IMR-90 (cell line): ENCODE measurements at regions not wholly inside any gene's neighbourhood (a gene's known extent, or its start where the extent isn't known, plus 50 kb on each side); places are given as distances from the start of the nearest gene placed in this dataset.

Source experiments
- ATAC-seq: fragments of 200-7000 bp; cut with Tn5 transposase; 2 replicates; pipeline ENCODE4 v1.9.1; 2020; ENCODE audit warnings: low read depth, mild to moderate bottlenecking, moderate library complexity
- BruUV-seq: library from RNA; stranded (reverse); fragments of 400-500 nt; replicated peaks from 2 replicates; lab custom pipeline; 2021; lab: Mats Ljungman, UMichigan
- CTCF ChIA-PET: fragments of 300-600 bp; formaldehyde crosslinking; extraction: SDS; loops from one replicate; lab custom pipeline; 2021; ENCODE audit warnings: antibody characterized with exemption; lab: Yijun Ruan, JAX
- POLR2A ChIA-PET: fragments of 300-600 bp; sonication (Branson Sonifier 250); formaldehyde crosslinking; loops from one replicate; lab custom pipeline; 2022; ENCODE audit warnings: antibody characterized with exemption; ENCODE audit not compliant: unreplicated experiment; lab: Charles Lee
- DNase-seq: peaks from one replicate; pipeline ENCODE4 v3.0.0; 2013
- H2AFZ ChIP-seq: replicated peaks from 2 replicates; pipeline ENCODE3; 2013; ENCODE audit warnings: low read length, mild to moderate bottlenecking; ENCODE audit not compliant: poor library complexity
- H2AK5ac ChIP-seq: 2 replicates; pipeline ENCODE4 v1.6.1; 2013; ENCODE audit warnings: low read depth, low read length, inconsistent platforms
- H2AK9ac ChIP-seq: replicated peaks from 2 replicates; pipeline ENCODE3; 2013; ENCODE audit warnings: mild to moderate bottlenecking, low read depth, low read length, moderate library complexity; ENCODE audit not compliant: poor library complexity
- H2BK120ac ChIP-seq: 2 replicates; pipeline ENCODE4 v1.6.1; 2013; ENCODE audit warnings: low read depth, low read length, inconsistent platforms
- H2BK15ac ChIP-seq: 3 replicates; pipeline ENCODE4 v1.6.1; 2013; ENCODE audit warnings: low read depth, low read length, inconsistent platforms
- H2BK20ac ChIP-seq: 2 replicates; pipeline ENCODE4 v1.6.1; 2013; ENCODE audit warnings: low read depth, mild to moderate bottlenecking, inconsistent platforms, low read length, moderate library complexity
- H2BK5ac ChIP-seq: 2 replicates; pipeline ENCODE4 v1.6.1; 2013; ENCODE audit warnings: mild to moderate bottlenecking, low read depth, low read length, inconsistent platforms; ENCODE audit not compliant: poor library complexity, severe bottlenecking
- H3K14ac ChIP-seq: replicated peaks from 2 replicates; pipeline ENCODE4 v1.6.1; 2013; ENCODE audit warnings: low read depth, low read length, inconsistent platforms
- H3K18ac ChIP-seq: 2 replicates; pipeline ENCODE4 v1.6.1; 2013; ENCODE audit warnings: low read depth, low read length, control low read depth
- H3K23ac ChIP-seq: 2 replicates; pipeline ENCODE4 v1.6.1; 2013; ENCODE audit warnings: low read depth, low read length, inconsistent platforms
- H3K27ac ChIP-seq: 2 replicates; pipeline ENCODE4 v1.5.1; 2013; ENCODE audit warnings: mild to moderate bottlenecking, control low read depth, low read length; ENCODE audit not compliant: insufficient read depth
- H3K27me3 ChIP-seq: 2 replicates; pipeline ENCODE4 v1.6.1; 2013; ENCODE audit warnings: low read length; ENCODE audit not compliant: control insufficient read depth, insufficient read depth
- H3K36me3 ChIP-seq: 2 replicates; pipeline ENCODE4 v1.6.1; 2013; ENCODE audit warnings: low read length, mixed read lengths; ENCODE audit not compliant: control insufficient read depth, insufficient read depth
- H3K4ac ChIP-seq: 2 replicates; pipeline ENCODE4 v1.6.1; 2013; ENCODE audit warnings: low read depth, low read length, inconsistent platforms
- H3K4me1 ChIP-seq: 2 replicates; pipeline ENCODE4 v1.6.1; 2013; ENCODE audit warnings: low read length, mixed read lengths; ENCODE audit not compliant: control insufficient read depth, insufficient read depth
- H3K4me2 ChIP-seq: 2 replicates; pipeline ENCODE4 v1.6.1; 2013; ENCODE audit warnings: low read depth, mild to moderate bottlenecking, control low read depth, low read length, moderate library complexity
- H3K4me3 ChIP-seq: 2 replicates; pipeline ENCODE4 v1.5.1; 2013; ENCODE audit warnings: low read depth, mild to moderate bottlenecking, control low read depth, low read length, moderate library complexity; ENCODE audit not compliant: insufficient read depth
- H3K56ac ChIP-seq: 2 replicates; pipeline ENCODE4 v1.6.1; 2013; ENCODE audit warnings: low read length, inconsistent platforms; ENCODE audit not compliant: insufficient read depth; ENCODE audit errors: extremely low read depth
- H3K79me1 ChIP-seq, 2 experiments: 2 replicates each; pipeline ENCODE4 v1.6.1; 2013; ENCODE audit warnings: low read length in 2 of 2, inconsistent platforms in 1 of 2, low read depth in 1 of 2
- H3K9ac ChIP-seq: 2 replicates; pipeline ENCODE4 v1.6.1; 2013; ENCODE audit warnings: low read depth, low read length, control low read depth
- H3K9me1 ChIP-seq: 2 replicates; pipeline ENCODE4 v1.6.1; 2013; ENCODE audit warnings: low read length, inconsistent platforms; ENCODE audit not compliant: insufficient read depth
- H3K9me3 ChIP-seq: 2 replicates; pipeline ENCODE4 v1.6.1; 2013; ENCODE audit warnings: low read length; ENCODE audit not compliant: control insufficient read depth, insufficient read depth
- H4K20me1 ChIP-seq: 2 replicates; pipeline ENCODE4 v1.6.1; 2013; ENCODE audit warnings: low read length, inconsistent platforms; ENCODE audit not compliant: insufficient read depth
- H4K5ac ChIP-seq: 2 replicates; pipeline ENCODE4 v1.6.1; 2013; ENCODE audit warnings: mild to moderate bottlenecking, low read depth, low read length, control low read depth
- H4K8ac ChIP-seq, 2 experiments: 2 replicates each; pipeline ENCODE4 v1.6.1; 2013; ENCODE audit warnings: low read depth in 2 of 2, low read length in 2 of 2, control low read depth in 1 of 2, inconsistent platforms in 1 of 2
- H4K91ac ChIP-seq: 2 replicates; pipeline ENCODE4 v1.6.1; 2013; ENCODE audit warnings: low read depth, low read length, inconsistent platforms; ENCODE audit not compliant: insufficient read depth
- BHLHE40 ChIP-seq: fragments of 150-350 bp; IDR thresholded peaks from 2 replicates; pipeline ENCODE4 v1.6.1; 2016; ENCODE audit warnings: mild to moderate bottlenecking, low read depth, low read length
- CEBPB ChIP-seq: IDR thresholded peaks from 2 replicates; pipeline ENCODE4 v1.6.1; 2012; ENCODE audit warnings: low read depth, low read length, improper control_type of control experiment
- CHD1 ChIP-seq: IDR thresholded peaks from 2 replicates; pipeline ENCODE4 v1.6.1; 2012; ENCODE audit warnings: low read depth, low read length, improper control_type of control experiment
- FOS ChIP-seq: fragments of 150-350 bp; IDR thresholded peaks from 2 replicates; pipeline ENCODE4 v1.6.1; 2016; ENCODE audit warnings: low read depth, low read length
- MAFK ChIP-seq: IDR thresholded peaks from 2 replicates; pipeline ENCODE4 v1.6.1; 2012; ENCODE audit warnings: low read depth, low read length, improper control_type of control experiment
- MAZ ChIP-seq: IDR thresholded peaks from 2 replicates; pipeline ENCODE4 v1.6.1; 2012; ENCODE audit warnings: low read depth, mild to moderate bottlenecking, low read length, improper control_type of control experiment, moderate library complexity, borderline replicate concordance
- MXI1 ChIP-seq: IDR thresholded peaks from 2 replicates; pipeline ENCODE4 v1.6.1; 2012; ENCODE audit warnings: low read depth, mild to moderate bottlenecking, low read length, moderate library complexity, borderline replicate concordance
- POLR2A ChIP-seq: IDR thresholded peaks from 2 replicates; pipeline ENCODE4 v1.6.1; 2012; ENCODE audit warnings: mild to moderate bottlenecking, low read depth, low read length
- RAD21 ChIP-seq: IDR thresholded peaks from 2 replicates; pipeline ENCODE4 v1.6.1; 2012; ENCODE audit warnings: low read length, improper control_type of control experiment
- RCOR1 ChIP-seq: IDR thresholded peaks from 2 replicates; pipeline ENCODE4 v1.6.1; 2012; ENCODE audit warnings: mild to moderate bottlenecking, low read length, improper control_type of control experiment; ENCODE audit not compliant: insufficient replicate concordance
- SMC3 ChIP-seq: fragments of 150-350 bp; IDR thresholded peaks from 2 replicates; pipeline ENCODE4 v1.6.1; 2016; ENCODE audit warnings: low read depth, mild to moderate bottlenecking, antibody characterized with exemption, low read length, moderate library complexity
- WGBS, 2 experiments: methylation state at CpG; one replicate each; pipeline versions ENCODE4 v1.1.5 to v1.1.7; 2013; ENCODE audit warnings: missing lambda C conversion rate in 2 of 2; ENCODE audit not compliant: insufficient read length in 1 of 2; ENCODE audit errors: extremely low coverage in 2 of 2; 5-methylcytosine and 5-hydroxymethylcytosine counted together
- dilution Hi-C: fragments of 300-500 bp; cut with HindIII; formaldehyde crosslinking; loops from one replicate; pipeline ENCODE4 v1.14.3; 2018; ENCODE audit warnings: low sequenced_read_pairs; ENCODE audit not compliant: unreplicated experiment
- in situ Hi-C: fragments of 300-500 bp; cut with MboI; formaldehyde crosslinking; loops from 3 replicates; pipeline ENCODE4 v1.14.3; 2019; ENCODE audit warnings: low sequenced_read_pairs, inconsistent platforms, mixed read lengths
- intact Hi-C: fragments of 100-400 bp; cut with micrococcal nuclease; formaldehyde crosslinking; loops from 2 replicates; pipeline ENCODE4 v1.10.0; 2022
- TF ChIP-seq, protein P1 (sequence below): fragments of 150-350 bp; IDR thresholded peaks from 2 replicates; pipeline ENCODE4 v1.6.1; 2016; ENCODE audit warnings: low read depth, mild to moderate bottlenecking, low read length, moderate library complexity, borderline replicate concordance
- TF ChIP-seq, protein P2 (sequence below): fragments of 150-350 bp; IDR thresholded peaks from 2 replicates; pipeline ENCODE4 v1.6.1; 2017; ENCODE audit warnings: mild to moderate bottlenecking, antibody characterized with exemption, low read length, low read depth
- TF ChIP-seq, protein P3 (sequence below): conservative IDR thresholded peaks from 2 replicates; pipeline ENCODE4 v1.5.1; 2012; ENCODE audit warnings: mild to moderate bottlenecking, low read depth, low read length, improper control_type of control experiment

DNA sequence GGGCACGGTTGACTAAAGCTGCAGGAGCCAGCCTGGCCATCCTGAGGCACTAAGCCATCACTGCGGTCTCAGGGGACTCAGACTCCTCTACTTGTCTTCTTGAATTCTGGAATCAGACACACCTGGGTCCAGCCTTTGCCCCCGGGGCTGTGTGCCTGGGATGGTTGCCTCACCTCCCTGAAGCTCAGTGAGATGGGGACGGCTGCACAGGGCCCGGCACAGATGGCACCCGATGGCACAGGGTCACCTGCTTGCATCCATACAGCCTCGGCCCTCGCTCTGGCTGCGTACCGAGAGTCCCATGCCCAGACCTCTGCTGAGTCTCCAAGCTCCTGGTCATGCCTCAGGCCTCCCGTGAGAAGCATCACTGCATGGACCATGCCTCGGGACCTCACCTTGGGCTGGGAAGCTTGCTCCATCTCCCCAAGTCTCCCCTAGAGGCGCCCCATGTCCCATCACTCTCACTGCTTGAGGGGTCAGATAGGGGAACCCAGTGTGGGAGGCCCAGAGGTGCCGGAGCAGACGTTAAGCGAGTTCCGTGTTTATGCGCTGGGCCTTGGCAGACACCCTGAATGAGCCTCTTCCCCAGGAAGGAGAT, 316.3 kb downstream of the SEC14L1 start:
- Histone ChIP-seq H3K56ac (no peak overlapping the region), H3K4me1 (peaks cover 63% of the 10 kb centered on the region), H2AK9ac (peak overlapping the region; percentile 19), H3K9me3 (no peaks in the 10 kb centered on the region), H3K79me1 (peaks cover 39 to 95% of the 10 kb centered on the region in 2 experiments), H3K4me2 (no peak overlapping the region), H2AFZ (no peak overlapping the region), H3K14ac (no peak overlapping the region), H3K27me3 (no peaks in the 10 kb centered on the region), H3K4me3 (no peak overlapping the region), H3K18ac (no peak overlapping the region), H2BK15ac (no peak overlapping the region), H4K5ac (no peak overlapping the region), H2AK5ac (no peak overlapping the region; the same call in 1 of the 2 replicates), H3K9me1 (peaks cover 52% of the 10 kb centered on the region), H3K9ac (no peak overlapping the region), H4K8ac (no peak overlapping the region), H4K91ac (no peak overlapping the region), H4K20me1 (peaks cover 99% of the 10 kb centered on the region), H2BK5ac (no peak overlapping the region), H3K23ac (no peak overlapping the region), H3K36me3 (peaks cover 11% of the 10 kb centered on the region), H2BK120ac (no peak overlapping the region), H2BK20ac (no peak overlapping the region), H3K4ac (no peak overlapping the region; the same call in 1 of the 2 replicates), H3K27ac (no peak overlapping the region)
- TF ChIP-seq BHLHE40: no peak
- no peak for TF ChIP-seq MAFK
- no peak for TF ChIP-seq MAZ
- TF ChIP-seq FOS: no peak
- no peak for TF ChIP-seq SMC3
- no peak for TF ChIP-seq POLR2A
- no peak for TF ChIP-seq RAD21
- TF ChIP-seq RCOR1: no peak
- no peak for TF ChIP-seq MXI1
- TF ChIP-seq, protein P1, sequence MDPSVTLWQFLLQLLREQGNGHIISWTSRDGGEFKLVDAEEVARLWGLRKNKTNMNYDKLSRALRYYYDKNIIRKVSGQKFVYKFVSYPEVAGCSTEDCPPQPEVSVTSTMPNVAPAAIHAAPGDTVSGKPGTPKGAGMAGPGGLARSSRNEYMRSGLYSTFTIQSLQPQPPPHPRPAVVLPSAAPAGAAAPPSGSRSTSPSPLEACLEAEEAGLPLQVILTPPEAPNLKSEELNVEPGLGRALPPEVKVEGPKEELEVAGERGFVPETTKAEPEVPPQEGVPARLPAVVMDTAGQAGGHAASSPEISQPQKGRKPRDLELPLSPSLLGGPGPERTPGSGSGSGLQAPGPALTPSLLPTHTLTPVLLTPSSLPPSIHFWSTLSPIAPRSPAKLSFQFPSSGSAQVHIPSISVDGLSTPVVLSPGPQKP: no peak
- TF ChIP-seq CEBPB: no peak
- no peak for TF ChIP-seq CHD1
- TF ChIP-seq, protein P2, sequence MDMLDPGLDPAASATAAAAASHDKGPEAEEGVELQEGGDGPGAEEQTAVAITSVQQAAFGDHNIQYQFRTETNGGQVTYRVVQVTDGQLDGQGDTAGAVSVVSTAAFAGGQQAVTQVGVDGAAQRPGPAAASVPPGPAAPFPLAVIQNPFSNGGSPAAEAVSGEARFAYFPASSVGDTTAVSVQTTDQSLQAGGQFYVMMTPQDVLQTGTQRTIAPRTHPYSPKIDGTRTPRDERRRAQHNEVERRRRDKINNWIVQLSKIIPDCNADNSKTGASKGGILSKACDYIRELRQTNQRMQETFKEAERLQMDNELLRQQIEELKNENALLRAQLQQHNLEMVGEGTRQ: no peak
- TF ChIP-seq, protein P3, sequence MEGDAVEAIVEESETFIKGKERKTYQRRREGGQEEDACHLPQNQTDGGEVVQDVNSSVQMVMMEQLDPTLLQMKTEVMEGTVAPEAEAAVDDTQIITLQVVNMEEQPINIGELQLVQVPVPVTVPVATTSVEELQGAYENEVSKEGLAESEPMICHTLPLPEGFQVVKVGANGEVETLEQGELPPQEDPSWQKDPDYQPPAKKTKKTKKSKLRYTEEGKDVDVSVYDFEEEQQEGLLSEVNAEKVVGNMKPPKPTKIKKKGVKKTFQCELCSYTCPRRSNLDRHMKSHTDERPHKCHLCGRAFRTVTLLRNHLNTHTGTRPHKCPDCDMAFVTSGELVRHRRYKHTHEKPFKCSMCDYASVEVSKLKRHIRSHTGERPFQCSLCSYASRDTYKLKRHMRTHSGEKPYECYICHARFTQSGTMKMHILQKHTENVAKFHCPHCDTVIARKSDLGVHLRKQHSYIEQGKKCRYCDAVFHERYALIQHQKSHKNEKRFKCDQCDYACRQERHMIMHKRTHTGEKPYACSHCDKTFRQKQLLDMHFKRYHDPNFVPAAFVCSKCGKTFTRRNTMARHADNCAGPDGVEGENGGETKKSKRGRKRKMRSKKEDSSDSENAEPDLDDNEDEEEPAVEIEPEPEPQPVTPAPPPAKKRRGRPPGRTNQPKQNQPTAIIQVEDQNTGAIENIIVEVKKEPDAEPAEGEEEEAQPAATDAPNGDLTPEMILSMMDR: no peak
- intact Hi-C loops (no loop called here), dilution Hi-C loops (no loop called here), in situ Hi-C loops (no loop called here)
- ChIA-PET CTCF (no interaction called here), POLR2A (no interaction called here)
- 89% methylated on average over 13 of the region's 18 CpGs; no CpG with 5 or more reads in 1 of the 2 experiments for WGBS, 2 experiments
- BruUV-seq: no TSS peak
- ATAC-seq (no peak), DNase-seq (no peak)
